ENCODE measurements at regions not wholly inside any gene's neighbourhood (a gene's known extent, or its start where the extent isn't known, plus 50 kb on each side); places are given as distances from the start of the nearest gene placed in this dataset.

GRCh38 chrX:20397587-20397986 lies 130.9 kb upstream of the RPS6KA3 start:
- Histone ChIP-seq H3K4me1 (ENCODE audit: control insufficient read depth, insufficient read depth, low read length) (no peaks in the 10 kb centered on the region), H3K9me3 (ENCODE audit: control insufficient read depth, low read length) (no peaks in the 10 kb centered on the region), H3K4me3 (ENCODE audit: low read length) (no peak overlapping the region), H3K27me3 (ENCODE audit: control insufficient read depth, insufficient read depth, low read length, poor library complexity, severe bottlenecking) (peaks cover 24% of the 10 kb centered on the region), H3K36me3 (ENCODE audit: control insufficient read depth, insufficient read depth, low read length) (no peaks in the 10 kb centered on the region), H3K27ac (ENCODE audit: low read depth, low read length) (no peak overlapping the region), H3K9ac (ENCODE audit: extremely low read depth, low read length, poor library complexity, severe bottlenecking) (no peak overlapping the region)
- peaks cover 41% of the 10 kb centered on the region for H3K9me3 Mint-ChIP-seq
- H3K4me3 Mint-ChIP-seq, result no peak overlapping the region
- H3K27ac Mint-ChIP-seq, result no peak overlapping the region
- H3K4me1 Mint-ChIP-seq, result no peaks in the 10 kb centered on the region
- WGBS, 2 experiments (ENCODE audit: insufficient coverage in 1 of 2, insufficient read length in 1 of 2), result 80% methylated on average over 2 of the region's 2 CpGs; no CpG with 5 or more reads in 1 of the 2 experiments
- no peaks in the 10 kb centered on the region for H3K36me3 Mint-ChIP-seq (ENCODE audit: low read depth)
- TF ChIP-seq CTCF (conservative IDR thresholded peaks at IDR 0.05), result no peak
- H3K27me3 Mint-ChIP-seq (ENCODE audit: insufficient read depth), result peaks cover 46% of the 10 kb centered on the region
- no peak for DNase-seq

- 85 to 96% methylated on average over 2 to 4 of the region's 4 CpGs for WGBS, 2 experiments (ENCODE audit: insufficient coverage in 1 of 2, insufficient read length in 1 of 2)
- H3K27ac Mint-ChIP-seq, result no peak overlapping the region
- no peak for DNase-seq
- no peaks in the 10 kb centered on the region for H3K4me1 Mint-ChIP-seq
- peaks cover 22% of the 10 kb centered on the region for H3K27me3 Mint-ChIP-seq (ENCODE audit: insufficient read depth)
- peaks cover 35% of the 10 kb centered on the region for H3K9me3 Mint-ChIP-seq
- Histone ChIP-seq H3K9ac (ENCODE audit: extremely low read depth, low read length, poor library complexity, severe bottlenecking) (no peak overlapping the region), H3K27ac (ENCODE audit: low read depth, low read length) (no peak overlapping the region), H3K4me1 (ENCODE audit: control insufficient read depth, insufficient read depth, low read length) (no peaks in the 10 kb centered on the region), H3K9me3 (ENCODE audit: control insufficient read depth, low read length) (no peaks in the 10 kb centered on the region), H3K27me3 (ENCODE audit: control insufficient read depth, insufficient read depth, low read length, poor library complexity, severe bottlenecking) (peaks cover 7% of the 10 kb centered on the region), H3K36me3 (ENCODE audit: control insufficient read depth, insufficient read depth, low read length) (no peaks in the 10 kb centered on the region), H3K4me3 (ENCODE audit: low read length) (no peak overlapping the region)
- no peaks in the 10 kb centered on the region for H3K36me3 Mint-ChIP-seq (ENCODE audit: low read depth)
- no peak overlapping the region for H3K4me3 Mint-ChIP-seq
- TF ChIP-seq CTCF (conservative IDR thresholded peaks at IDR 0.05), result no peak
Measured at GRCh38 chrX:20394451-20394850, 127.7 kb upstream of the RPS6KA3 start.

GRCh38 chrX:20393944-20394343 lies 127.2 kb upstream of the RPS6KA3 start:
- Mint-ChIP-seq H3K27me3 (ENCODE audit: insufficient read depth) (peaks cover 22% of the 10 kb centered on the region), H3K4me1 (no peaks in the 10 kb centered on the region), H3K9me3 (peaks cover 32% of the 10 kb centered on the region), H3K4me3 (no peak overlapping the region), H3K36me3 (ENCODE audit: low read depth) (no peaks in the 10 kb centered on the region), H3K27ac (no peak overlapping the region)
- Histone ChIP-seq H3K27ac (ENCODE audit: low read depth, low read length) (no peak overlapping the region), H3K4me3 (ENCODE audit: low read length) (no peak overlapping the region), H3K4me1 (ENCODE audit: control insufficient read depth, insufficient read depth, low read length) (no peaks in the 10 kb centered on the region), H3K9ac (ENCODE audit: extremely low read depth, low read length, poor library complexity, severe bottlenecking) (no peak overlapping the region), H3K9me3 (ENCODE audit: control insufficient read depth, low read length) (no peaks in the 10 kb centered on the region), H3K36me3 (ENCODE audit: control insufficient read depth, insufficient read depth, low read length) (no peaks in the 10 kb centered on the region), H3K27me3 (ENCODE audit: control insufficient read depth, insufficient read depth, low read length, poor library complexity, severe bottlenecking) (peaks cover 7% of the 10 kb centered on the region)
- WGBS, 2 experiments (ENCODE audit: insufficient coverage in 1 of 2, insufficient read length in 1 of 2), result 100% methylated on average over 1 of the region's 1 CpG; no CpG with 5 or more reads in 1 of the 2 experiments
- no peak for DNase-seq
- no peak for TF ChIP-seq CTCF (conservative IDR thresholded peaks at IDR 0.05)
